ENCODE measurements at regions not wholly inside any gene's neighbourhood (a gene's known extent, or its start where the extent isn't known, plus 50 kb on each side); places are given as distances from the start of the nearest gene placed in this dataset.
"Not testable (repeated sequence)": the region's sequence is repeated elsewhere in the genome, so short reads cannot be mapped to it uniquely, and the experiment has no call there.

DNA sequence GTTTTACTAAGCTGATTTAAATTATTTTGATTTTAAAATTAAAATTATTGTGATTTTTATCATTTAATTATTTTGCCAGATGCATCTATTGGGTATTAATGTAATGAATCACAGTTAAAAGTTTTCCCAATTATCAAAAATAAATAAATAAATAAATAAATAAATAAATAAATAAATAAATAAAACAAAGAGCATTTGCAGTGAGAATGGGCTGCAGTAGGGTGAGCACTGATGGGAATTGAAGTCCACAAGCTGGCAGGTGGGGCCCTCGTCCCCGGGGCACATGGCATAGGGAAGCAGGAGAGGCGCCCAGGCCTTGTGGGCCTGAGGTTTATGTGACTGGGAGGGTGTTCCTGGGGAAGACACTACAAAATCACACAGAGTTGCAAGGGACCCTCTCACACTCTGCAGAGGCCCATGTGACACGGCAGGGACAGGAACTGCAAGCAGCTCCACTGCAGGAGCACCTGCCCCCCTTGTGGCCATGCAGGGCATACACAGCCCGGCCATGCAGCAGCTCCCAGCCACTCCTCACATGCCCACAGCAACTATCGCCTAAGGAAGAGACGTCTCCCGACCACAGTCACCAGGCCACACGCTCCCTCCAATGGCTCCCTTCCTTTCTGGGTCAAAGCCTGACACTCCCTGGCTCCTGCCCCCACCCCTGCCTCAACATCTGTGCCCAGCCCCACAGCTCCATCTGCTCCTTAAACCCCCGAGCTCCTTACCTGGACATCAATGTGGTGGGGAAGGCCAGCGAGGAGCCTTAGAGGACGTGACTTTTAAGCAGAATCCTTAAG, 256.3 kb upstream of the SFSWAP start:
- DNase-seq (ENCODE audit: low read depth in 2 of 2) = peak; percentile 13 to 26

DNA sequence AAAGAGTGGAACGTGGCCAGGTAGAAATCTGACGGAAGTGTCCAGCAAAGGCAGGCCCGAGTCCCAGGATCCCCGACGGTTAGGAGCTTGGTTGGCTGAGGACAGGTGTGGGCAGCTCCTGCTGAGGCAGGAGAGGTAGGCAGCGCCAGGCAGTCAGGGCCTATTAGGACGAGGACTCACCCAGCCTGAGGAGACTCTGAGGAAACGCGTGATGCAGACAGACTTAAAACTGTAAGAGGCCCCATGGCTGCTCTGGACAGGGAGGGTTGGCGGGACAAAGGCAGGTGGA, 255.7 kb upstream of the SFSWAP start:
- DNase-seq (ENCODE audit: low read depth in 2 of 2) = no peak

DNA sequence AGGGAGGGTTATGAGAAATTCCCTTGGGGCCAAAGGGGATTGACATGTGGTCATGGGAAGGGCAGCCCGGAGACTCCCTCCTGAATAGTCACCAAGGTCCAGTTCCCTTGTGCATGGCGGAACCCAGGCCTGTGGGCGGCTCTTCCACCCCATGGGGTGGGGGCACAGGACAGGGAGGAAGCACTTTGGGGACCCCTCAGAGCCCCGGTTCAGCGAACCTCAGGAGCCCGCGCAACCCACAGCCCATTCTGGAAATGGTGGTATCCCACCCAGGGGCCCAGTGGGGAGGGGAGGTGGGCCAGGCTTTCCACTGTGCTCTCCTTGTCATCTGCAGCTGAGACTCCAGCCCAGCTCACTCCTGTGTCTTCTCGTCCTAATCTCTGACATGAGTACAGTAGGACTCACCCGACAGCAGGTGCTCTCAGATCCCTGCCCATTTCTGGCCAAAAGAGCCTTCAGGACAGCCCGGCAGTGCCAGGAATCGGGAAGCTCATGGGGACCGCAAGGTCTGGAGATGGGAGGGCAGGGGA, 255.2 kb upstream of the SFSWAP start:
- DNase-seq (ENCODE audit: low read depth in 2 of 2) = no peak

DNA sequence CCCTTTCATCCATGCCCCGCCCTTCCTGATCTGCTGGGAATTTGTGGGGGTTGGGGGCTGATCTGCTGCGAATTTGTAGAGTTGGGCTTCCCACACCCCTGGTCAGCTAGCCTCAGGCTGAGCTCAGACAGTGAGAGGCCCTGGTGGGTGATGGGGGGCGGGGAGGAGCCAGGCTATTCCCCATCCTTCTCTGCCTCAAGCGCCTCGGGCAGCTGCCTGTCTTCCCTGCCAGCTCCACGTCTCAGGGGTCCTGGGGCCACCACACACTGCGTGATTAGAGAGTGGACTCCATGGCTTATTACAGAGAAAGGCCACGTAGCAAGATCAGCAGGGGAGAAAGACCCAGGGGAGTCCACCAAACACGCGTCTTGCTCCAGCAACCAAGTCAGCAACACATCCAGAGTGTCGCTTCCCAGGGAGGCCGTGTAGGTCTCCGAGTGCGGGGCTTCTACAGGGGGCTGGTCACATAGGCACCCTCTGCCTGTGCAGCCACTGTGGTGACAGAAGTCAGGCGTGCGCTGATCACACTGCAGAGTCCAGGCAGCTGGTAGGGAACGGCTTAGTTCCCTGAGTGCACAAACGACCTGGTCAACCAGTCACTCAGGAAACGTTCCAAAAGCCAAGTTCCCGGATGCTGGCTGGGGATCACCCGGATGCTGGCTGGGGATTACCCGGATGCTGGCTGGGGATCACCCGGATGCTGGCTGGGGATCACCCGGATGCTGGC, 254.4 kb upstream of the SFSWAP start:
- no peak for DNase-seq (ENCODE audit: low read depth in 2 of 2)

DNA sequence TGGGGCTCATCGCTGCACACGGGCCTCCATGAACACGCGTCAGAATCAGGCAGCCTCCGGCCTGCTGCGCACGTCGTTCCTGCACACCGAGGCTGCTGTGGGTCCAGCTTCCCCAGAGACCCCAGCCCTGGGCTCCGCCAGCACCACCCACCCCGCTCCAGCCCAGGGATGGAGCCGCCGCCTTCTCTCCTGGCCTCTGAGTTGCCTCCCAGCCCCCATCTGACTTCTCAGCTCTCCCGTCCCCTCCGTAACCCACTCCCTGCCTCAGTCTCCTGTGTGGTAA, 253.9 kb upstream of the SFSWAP start:
- DNase-seq (ENCODE audit: low read depth in 2 of 2) = no peak

DNA sequence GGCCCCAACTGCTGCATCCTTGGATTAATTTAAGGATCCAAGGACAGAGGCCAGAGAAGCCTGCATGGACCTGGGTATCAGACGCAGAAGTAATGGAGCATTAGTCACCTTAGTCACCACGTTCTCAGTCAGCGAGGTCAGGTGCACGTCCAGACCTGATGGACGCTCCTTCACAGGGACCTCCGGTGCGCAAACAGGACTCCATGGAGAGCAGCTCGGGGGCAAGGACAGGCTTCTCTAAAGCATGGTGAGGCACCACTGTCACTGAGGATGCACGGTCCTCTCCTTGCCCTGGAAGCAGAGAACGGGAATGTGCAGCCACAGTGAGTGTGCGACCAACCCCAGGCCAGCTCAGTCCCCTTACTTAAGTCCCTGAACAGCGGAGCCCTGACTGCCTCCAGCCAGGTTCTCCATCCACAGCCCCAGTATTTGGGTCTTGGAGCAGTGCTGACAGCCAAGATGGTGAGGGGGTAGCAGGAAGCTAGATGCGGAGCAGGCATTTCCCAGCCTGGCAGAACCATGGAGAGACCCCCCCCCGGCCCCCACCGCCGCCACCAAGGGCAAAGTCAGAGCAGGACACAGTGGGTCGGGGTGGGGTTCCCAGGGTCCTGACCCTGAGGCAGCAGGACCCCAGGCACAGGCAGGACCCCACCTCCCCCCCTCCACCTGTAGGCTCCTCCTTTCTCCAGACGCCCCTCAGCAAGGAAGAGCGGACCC, 253.4 kb upstream of the SFSWAP start:
- no peak for DNase-seq (ENCODE audit: low read depth in 2 of 2)

DNA sequence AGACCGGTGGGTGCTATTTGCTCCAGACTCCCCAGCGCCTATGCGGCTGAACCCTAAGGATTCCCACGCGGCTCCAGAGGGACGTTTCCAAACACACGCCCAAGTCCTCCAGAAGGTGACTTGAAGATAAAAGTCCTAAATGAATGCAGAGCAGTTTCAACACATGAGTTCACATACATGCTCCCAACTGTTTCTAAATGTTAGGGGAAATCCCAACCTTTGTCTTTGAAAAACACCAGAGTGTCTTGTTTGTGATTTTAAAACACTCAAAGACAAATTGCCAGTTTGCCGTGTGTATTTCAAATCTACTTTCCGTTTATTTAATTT, 252.9 kb upstream of the SFSWAP start:
- no peak for DNase-seq (ENCODE audit: low read depth in 2 of 2)

DNA sequence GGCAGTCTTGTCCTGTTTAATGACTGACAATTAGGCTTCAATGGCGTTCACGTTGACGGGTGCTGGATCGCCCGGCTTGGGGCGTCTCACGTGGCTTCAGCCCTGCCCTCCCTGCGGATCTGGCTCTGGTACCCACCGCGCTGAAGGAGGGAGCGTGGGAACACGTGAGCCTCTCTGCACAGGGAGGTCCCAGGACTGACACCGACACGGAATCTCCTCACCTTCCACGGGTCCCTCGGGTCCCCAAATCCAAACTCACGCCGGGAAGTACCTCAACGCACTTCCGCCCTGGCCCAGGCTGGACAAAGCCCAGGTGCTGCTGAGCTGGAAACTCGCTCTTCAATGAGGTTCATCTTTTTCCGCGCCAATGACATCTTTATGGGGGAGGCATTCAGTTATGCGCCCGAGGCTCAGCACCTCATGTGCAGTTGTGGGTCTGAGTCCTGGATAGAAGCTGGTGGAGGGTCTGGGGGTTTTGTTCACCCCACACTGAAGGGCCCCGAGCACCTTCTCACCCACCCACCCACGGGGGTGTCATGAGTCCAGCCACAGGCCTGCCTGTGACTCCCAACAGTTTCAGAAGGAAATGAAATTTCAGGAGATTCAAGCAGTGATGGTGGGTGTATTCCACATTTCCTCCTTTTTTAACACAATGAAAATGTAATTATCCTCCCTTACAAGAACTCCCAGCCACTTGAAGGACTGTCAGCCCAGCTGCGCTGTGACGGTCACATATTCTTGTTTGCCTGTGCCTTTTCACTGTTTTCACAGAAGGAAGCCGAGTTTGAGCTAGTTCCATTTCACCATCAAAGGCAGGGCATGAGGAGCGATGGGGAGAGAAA, 251.7 kb upstream of the SFSWAP start:
- DNase-seq (ENCODE audit: low read depth in 2 of 2) = no peak

DNA sequence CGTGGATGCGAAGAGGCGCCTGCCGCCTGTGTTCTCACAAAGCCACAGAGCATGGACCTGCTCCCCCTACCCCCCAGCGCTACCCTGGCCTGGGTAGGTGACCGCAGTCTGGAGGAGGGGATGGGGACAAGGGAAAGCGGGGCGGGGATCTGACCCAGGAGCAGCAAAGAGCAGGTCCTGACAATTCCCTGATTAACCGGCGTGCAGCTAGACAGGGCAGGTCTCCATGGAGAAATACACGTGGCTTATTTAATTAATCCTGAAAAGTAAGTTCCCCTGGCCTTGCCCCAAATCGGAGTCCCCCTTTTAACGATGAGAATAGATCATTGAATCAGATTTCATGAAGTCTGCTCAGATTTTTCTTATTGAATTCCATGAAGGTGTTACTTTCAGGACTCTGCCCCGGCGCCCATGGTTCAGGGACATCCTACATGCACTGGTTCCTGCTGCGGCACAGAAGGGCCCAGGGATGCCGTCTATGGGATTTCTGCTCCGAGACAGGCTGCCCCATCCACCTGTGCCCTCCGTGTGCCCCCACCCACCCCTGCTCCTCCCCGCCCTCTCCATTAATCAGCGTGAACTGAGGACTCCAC, 251.0 kb upstream of the SFSWAP start:
- no peak for DNase-seq (ENCODE audit: low read depth in 2 of 2)

DNA sequence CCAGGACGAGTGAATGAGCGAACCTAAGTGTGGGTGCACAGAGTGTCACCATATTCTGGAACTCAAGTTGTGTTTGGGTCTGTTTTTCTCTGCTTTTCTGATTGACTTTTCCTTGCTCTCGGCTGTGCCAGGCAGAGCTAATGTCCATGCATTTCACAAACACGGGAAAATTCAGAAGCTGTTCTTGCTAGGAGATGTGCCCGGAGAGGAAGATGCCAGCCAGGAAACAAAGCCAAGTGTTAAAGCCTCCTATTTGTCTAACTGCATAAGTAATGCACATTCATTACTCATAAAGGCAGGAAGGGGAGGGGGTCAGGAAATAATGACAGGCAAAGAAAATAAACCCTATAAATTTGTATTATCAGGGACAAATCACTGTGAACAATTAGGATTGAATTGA, 250.4 kb upstream of the SFSWAP start:
- DNase-seq (ENCODE audit: low read depth in 2 of 2) = no peak

DNA sequence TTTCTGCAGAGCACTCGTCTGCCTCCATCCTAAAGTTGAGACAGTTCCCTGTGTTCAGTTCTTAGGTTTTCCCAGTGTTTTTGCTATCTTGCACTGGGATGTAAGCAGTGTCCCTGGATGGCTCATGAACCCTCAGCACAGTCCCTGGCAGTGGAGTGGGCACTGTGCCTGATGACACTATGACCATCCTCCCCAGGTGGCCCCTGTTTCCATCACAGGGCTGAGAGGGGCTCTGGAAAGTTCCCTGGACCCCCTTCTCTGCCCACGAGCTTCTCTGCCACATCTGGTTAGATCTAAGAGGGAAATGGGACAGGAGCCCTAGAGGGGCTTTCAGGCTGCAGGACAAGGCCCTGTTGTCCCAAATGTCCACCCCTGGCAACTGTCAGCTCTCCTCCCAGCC, 249.8 kb upstream of the SFSWAP start:
- no peak for DNase-seq (ENCODE audit: low read depth in 2 of 2)

DNA sequence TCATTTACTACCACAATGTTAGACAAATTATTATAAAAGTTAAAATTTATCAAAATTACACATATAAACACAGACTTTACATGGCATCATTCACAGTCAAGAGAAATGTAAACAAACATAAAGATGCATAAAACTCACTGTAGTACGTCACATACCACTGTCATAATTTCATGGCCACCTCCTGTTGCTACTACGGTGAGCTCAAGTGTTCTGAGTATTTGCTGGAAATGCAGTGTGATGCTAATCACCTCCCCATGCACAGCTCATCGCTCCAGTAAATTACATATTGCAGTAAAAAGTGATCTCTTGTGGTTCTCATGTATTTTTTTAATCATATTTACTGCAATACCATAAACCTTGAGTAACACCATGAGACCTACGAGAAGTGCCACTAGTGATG, 247.7 kb upstream of the SFSWAP start:
- no peak for DNase-seq (ENCODE audit: low read depth in 2 of 2)

DNA sequence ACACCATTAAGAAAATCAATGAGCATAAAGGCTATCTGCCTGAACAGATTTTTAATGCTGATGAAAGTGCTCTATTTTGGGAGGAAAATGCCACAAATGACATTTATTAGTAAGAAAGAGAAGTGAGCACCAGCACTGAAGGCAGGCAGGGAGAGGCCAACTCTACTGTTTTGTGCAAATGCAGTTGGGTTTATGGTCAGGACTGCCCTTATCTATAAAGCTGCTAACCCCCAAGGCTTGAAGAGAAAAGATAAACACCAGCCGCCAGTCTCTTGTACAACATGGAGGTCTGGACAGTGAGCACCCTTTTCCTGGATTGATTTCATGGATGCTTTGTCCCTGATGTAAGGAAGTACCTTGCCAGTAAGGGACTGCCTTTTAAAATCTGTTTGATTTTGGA, 246.8 kb upstream of the SFSWAP start:
- DNase-seq (ENCODE audit: low read depth in 2 of 2) = no peak

DNA sequence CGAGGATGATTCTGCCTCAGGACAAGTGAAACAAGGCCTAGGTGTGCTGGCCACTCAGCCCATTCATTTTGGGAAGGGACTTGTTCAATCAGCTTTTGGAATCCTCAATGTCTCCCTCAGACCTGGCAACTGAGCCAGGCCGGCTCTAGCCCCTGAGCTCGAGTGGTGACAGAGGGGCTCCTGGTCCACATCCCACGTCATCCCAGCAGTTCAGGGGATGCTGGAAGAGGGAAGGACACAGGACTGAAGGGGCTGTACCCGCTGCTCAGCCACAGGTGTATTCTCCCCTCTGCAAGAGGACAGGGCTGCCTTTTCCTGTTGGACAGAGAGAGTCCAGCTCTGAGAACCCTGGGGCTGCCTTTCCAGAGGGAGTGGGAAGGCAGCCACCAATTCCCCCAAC, 244.6 kb upstream of the SFSWAP start:
- DNase-seq (ENCODE audit: low read depth in 2 of 2) = no peak

DNA sequence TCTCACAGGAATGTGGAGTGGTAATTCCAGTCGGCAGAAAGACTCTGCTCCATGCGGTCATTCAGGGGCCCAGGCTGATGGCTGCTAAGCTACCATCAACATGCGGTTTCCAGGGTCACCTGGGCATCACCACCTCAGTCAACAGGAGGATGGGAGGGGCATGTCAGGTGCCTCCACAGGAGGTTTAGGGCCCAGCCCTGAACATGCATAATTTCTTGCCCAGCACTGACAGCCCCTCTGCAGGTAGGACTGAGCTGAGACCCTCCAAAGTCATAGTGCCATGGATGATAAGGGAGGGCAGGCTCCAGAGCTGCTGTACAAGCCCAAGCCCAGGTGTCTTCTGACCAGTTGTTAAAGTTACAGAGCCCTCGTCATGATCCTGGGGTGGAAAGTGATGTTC, 244.0 kb upstream of the SFSWAP start:
- DNase-seq (ENCODE audit: low read depth in 2 of 2) = no peak

DNA sequence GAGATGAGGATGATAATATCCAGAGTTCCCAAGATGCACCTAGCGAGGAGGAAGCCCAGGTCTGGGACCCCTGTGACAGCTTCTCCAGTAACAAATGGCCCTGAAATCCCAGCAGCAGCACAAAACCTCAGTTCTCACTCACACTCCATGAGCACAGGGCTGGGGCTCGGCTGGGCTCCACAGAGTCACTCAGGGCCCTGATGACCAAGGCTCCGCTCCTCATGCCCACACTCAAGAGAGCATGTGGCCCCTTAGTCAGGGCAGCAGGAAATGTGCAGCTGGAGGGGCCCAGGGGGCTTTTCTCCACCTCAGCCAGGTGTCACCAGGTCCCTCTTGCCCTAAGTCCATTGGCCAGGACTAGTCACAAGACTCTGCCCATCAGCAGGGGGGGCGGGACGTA, 242.7 kb upstream of the SFSWAP start:
- DNase-seq (ENCODE audit: low read depth in 2 of 2) = no peak

DNA sequence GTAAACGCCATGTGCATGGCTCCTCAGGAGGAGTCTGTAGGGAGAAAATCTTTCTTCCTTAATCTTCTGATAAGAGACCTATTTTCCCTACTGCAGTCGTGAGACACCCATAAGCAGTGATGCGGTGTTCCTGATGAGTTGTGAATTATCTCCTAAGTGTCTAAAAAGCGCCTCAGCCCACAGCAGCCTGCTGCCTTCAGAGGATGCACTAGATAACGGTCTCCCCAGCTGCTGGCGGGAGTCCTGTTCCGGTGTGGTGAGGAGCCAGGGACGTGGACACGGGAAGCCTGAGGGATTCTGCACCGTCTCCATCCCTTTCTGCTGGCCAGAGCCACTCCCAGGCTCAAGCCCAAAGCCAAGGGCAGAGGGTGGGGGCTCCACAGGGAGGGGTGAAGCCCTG, 240.9 kb upstream of the SFSWAP start:
- not testable (repeated sequence) for DNase-seq (ENCODE audit: low read depth in 2 of 2)

DNA sequence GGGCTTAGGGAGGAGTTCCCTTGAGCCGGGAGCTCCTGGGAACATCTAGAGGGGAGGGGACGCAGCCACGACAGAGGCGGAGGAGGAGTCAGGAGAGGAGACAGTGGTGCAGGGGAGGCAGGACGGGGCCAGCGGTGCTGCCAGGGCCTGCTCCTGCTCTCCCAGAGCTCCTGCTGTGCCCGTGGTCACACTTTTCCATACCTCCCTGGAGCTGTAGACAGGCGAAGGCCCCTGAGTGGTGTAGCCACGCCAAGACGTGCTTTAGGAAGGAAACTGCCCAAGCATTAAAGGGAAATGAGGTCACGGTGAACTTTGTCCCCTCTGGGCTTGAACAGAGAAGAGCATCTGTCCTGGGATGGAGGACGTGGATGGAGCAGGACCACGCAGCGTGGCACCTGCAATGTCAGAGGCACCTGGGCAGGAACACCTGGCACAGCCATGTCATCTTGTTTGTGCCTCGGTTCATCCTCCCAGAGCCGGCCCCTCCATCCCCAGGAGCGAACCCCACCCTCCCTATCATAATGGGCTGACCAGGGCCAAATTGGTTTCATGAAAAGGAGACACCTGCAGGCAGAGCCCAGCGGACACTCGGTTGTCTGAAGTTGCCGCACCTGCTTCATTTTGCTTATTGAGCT, 239.5 kb upstream of the SFSWAP start:
- DNase-seq (ENCODE audit: low read depth in 2 of 2) = no peak

DNA sequence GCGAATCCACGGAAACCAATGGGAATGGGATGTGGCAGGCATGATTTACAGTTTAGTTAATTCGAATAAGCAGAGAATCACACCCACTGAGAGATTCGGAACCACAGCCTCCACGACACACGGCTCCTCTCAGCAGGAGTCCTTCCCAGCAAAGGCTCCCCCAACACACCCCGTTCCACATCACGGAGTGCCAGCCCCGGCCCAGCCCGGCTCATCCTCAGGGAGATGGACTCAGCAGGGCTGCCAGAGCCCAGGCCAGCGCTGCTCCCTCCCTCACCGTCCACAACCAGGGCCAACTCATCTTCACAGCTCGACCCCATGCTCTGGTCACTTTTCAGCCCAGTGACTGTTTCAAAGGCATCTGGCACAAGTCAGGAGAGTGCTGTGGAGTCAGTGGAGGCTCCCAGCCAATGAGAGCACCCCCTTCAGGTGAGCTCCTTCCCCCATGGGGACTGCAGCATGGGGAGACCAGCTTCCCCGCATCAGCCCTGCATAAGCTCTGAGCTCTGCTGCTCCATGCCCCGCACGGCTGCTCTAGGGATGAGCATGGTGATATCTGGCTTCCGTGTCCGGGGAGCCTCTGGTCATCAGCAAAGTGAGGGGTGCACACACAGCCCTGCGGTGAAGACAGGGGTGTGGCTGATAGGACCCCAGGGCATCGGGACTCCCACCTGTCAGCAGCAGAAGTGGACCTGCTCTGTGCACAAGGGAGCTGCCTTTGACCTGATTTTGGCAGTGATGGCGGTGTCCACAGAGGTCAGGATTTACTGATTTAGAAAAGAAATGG, 238.8 kb upstream of the SFSWAP start:
- no peak for DNase-seq (ENCODE audit: low read depth in 2 of 2)

DNA sequence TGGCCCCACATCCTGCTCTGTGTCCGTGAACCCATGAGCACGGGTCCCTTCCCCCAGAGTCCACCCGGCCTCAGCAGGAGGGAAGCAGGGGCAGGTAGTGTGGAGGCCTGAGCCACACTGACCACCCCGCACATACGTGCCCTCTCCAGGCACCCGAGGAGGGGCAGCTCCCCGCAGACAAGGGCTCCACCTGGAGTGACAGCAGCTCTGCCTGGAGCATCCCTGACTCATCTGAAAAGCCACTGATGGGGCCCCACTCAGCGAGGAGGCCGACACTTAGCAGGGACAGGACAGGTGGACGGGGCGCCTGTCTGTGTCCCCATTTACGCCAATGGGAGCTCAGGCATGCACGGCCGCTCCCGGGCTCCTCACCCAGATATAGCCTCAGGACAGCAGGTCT, 237.6 kb upstream of the SFSWAP start:
- DNase-seq (ENCODE audit: low read depth in 2 of 2) = no peak

Measured in activated CD4-positive, alpha-beta T cell treated with anti-CD3 and anti-CD28 coated beads for 24 hours (primary cell).